NOMO-1 (cell line): ENCODE measurements at regions not wholly inside any gene's neighbourhood (a gene's known extent, or its start where the extent isn't known, plus 50 kb on each side); places are given as distances from the start of the nearest gene placed in this dataset.

Experiments used
- DNase-seq, 2 experiments: peaks; one replicate each; lab custom pipeline; 2025; ENCODE audit not compliant: unreplicated experiment in 2 of 2; lab: John Stamatoyannopoulos, UW

- DNase-seq: no peak
These were observed 109.3 kb downstream of the ZIC5 start for GRCh38 chr13:99862244-99862643.

- DNase-seq: no peak
These were observed 109.8 kb downstream of the ZIC5 start for GRCh38 chr13:99861771-99862170.

- no peak for DNase-seq
These were observed 110.8 kb downstream of the ZIC5 start for GRCh38 chr13:99860745-99861144.

- no peak for DNase-seq
These were observed 112.1 kb downstream of the ZIC5 start for GRCh38 chr13:99859178-99860177.

GRCh38 chr13:99857738-99858137, 113.8 kb downstream of the ZIC5 start:
- no peak for DNase-seq

GRCh38 chr13:99855526-99856420, 115.8 kb downstream of the ZIC5 start:
- DNase-seq: no peak

GRCh38 chr13:99854366-99854765, 117.2 kb downstream of the ZIC5 start:
- no peak for DNase-seq

GRCh38 chr13:99847318-99847750, 124.2 kb downstream of the ZIC5 start:
- DNase-seq: no peak

GRCh38 chr13:99845161-99845874, 126.2 kb downstream of the ZIC5 start:
- DNase-seq: no peak

GRCh38 chr13:99844421-99844820, 127.1 kb downstream of the ZIC5 start:
- no peak for DNase-seq

- no peak for DNase-seq
These were observed 127.7 kb downstream of the ZIC5 start for GRCh38 chr13:99843872-99844271.

GRCh38 chr13:99842405-99842804, 129.2 kb downstream of the ZIC5 start:
- no peak for DNase-seq

- DNase-seq: no peak
These were observed 135.3 kb downstream of the ZIC5 start for GRCh38 chr13:99836291-99836690.

- DNase-seq: no peak
These were observed 136.1 kb downstream of the ZIC5 start for GRCh38 chr13:99835442-99835841.

- no peak for DNase-seq
These were observed 137.3 kb downstream of the ZIC5 start for GRCh38 chr13:99834246-99834645.

GRCh38 chr13:99832347-99832746, 139.2 kb downstream of the ZIC5 start:
- no peak for DNase-seq

GRCh38 chr13:99830931-99831330, 140.6 kb downstream of the ZIC5 start:
- DNase-seq: no peak

GRCh38 chr13:99829593-99830239, 141.9 kb downstream of the ZIC5 start:
- no peak for DNase-seq

GRCh38 chr13:99829161-99829560, 142.4 kb downstream of the ZIC5 start:
- no peak for DNase-seq

GRCh38 chr13:99828735-99829134, 142.8 kb downstream of the ZIC5 start:
- no peak for DNase-seq
